GM21390 (cell line): ENCODE measurements at regions not wholly inside any gene's neighbourhood (a gene's known extent, or its start where the extent isn't known, plus 50 kb on each side); places are given as distances from the start of the nearest gene placed in this dataset.
A peak's percentile ranks its signal among the peaks of the same experiment; 100 is the strongest.
"Not testable (repeated sequence)": the region's sequence is repeated elsewhere in the genome, so short reads cannot be mapped to it uniquely, and the experiment has no call there.

Experiments used
- ATAC-seq: cut with Tn5 transposase; IDR thresholded peaks from one replicate; pipeline ENCODE4 v1.9.1; 2021; ENCODE audit not compliant: unreplicated experiment

GRCh38 chr3:144499001-144499930 is 527.6 kb downstream of the DIPK2A start:
- no peak for ATAC-seq

- no peak for ATAC-seq
Measured at GRCh38 chr3:144501467-144501866, 529.8 kb downstream of the DIPK2A start.

DNA sequence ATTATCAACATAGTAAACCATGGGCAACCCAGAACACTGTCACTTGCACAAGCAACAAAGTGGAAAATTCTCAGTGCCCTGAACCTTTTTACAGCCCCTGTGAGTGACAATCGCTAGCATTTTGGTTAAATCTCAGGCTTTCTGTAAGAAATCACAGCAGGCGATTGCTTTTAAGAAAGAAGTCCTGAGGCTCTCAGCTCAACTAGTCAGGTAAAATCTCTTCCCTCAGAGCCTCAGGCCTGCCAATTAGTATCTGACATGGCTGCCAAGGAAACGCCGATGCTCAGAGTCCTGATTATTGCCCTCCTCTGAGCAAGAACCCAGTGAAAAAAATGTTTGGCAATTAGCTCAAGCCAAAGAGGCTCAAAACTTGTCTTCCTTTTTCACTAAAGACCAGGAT is 530.8 kb downstream of the DIPK2A start:
- no peak for ATAC-seq

DNA sequence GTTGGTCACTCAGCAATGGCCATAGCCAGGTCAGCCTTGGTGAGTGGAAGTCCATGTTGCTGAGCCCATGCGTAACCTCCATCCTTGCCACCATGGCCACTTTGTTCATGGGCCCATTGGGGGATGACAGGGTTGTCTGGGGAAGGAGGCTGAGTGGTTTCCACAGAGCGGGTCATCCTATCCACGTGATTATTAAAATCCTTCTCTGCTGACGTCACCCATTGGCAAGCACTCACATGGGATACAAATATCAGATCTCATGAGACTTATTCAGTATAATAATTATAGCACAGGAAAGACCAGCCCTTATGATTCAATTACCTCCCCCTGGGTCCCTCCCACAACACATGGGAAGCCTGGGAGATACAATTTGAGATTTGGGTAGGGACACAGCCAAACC is 534.8 kb downstream of the DIPK2A start:
- not testable (repeated sequence) for ATAC-seq

DNA sequence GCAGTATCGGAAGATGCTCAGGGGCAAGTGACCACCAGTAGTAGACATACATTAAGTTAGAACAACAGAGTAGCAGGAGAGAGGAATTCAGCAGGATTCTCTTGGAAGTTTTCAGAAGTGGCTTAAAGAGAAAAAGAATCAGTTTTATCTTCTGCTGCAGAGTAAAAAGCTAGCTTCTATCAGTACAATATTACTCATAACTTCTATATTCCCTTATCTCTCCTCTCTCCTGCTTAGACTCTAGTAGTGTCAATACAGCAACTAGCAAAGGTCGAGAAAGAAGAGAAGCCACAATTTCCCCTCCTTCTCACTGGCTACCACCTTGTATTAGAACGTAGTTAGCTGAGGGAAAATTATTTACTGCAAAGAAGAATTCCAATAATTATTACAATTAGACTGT is 539.7 kb downstream of the DIPK2A start:
- no peak for ATAC-seq

GRCh38 chr3:144516026-144516425 is 544.4 kb downstream of the DIPK2A start:
- no peak for ATAC-seq

DNA sequence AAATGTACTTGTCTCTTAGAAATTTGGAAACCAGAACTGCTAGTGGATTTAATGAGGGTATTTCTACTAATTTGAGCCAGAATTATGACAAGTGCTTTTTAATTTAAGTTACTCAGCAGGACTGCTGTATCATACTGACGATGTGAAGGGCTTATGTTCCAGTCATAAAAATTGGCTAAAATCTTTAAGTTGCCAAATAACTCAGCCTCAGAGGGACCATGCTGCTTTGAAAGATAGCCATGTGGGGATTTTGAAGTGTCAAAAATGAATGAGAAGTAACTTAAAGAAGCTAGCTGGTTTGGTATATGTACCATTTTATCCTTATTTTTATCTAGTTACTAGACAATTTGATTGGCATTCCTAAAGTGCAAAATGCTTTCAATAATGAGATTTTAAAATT is 545.0 kb downstream of the DIPK2A start:
- no peak for ATAC-seq

GRCh38 chr3:144521131-144521530 is 549.5 kb downstream of the DIPK2A start:
- no peak for ATAC-seq

- no peak for ATAC-seq
Measured at GRCh38 chr3:144522456-144522855, 550.8 kb downstream of the DIPK2A start.

- no peak for ATAC-seq
Measured at GRCh38 chr3:144523396-144523795, 551.8 kb downstream of the DIPK2A start.

DNA sequence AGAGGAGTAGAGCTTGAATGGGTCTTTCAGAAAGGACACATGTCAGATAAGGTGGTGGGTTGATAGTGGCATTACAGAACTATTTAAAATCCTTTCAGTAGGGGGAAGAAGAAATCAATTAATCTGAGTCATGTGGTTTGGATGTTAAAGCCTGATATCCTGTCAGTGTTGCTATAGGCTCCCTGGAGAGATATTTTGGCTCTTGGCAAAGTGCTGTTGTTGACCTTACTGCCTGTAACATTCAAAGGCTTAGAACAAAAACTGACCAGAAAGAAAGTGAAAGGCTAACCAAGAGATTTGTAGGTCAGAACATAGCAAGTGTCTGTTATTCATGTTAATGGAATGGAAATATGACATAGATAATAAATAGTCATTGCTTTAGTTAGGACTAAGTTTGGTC is 552.9 kb downstream of the DIPK2A start:
- no peak for ATAC-seq

DNA sequence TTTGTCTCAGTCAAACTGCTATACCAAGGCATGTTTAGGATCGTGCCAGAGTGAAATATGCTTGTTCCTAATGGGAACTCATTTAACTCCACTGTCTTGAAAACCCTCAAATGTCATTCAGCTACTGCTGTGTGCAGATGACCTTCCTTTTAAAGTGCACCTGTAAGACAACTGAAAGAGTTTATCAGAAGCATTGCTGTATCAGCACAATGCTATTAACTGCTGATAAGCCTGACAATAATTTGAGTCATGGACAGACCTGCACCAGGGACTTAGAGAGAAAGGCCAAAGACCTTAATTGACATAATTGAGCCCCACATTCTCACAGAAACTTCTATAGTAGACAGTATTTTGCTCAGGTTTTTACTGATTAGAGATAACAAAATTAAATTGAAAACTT is 557.9 kb downstream of the DIPK2A start:
- no peak for ATAC-seq

GRCh38 chr3:144544871-144545270 is 573.2 kb downstream of the DIPK2A start:
- ATAC-seq: no peak

DNA sequence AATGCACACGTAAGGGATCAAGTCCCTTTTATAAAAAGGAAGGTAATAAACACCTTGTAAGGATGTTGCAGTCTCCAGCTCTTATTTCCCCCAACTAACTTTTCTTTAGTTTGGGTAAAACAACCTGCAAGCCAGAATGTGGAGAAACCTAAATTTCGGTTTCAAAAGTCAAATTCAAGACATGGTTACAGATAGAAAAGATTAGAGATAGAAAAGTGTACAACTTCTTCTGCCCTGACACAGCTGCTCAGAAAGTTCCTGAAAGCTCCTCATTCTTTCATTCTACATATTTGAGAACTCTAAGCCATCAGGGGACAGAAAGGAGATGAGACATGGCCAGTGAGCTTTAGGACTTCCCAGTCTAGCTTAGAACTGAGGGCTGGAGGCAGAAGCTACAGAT is 574.9 kb downstream of the DIPK2A start:
- no peak for ATAC-seq

DNA sequence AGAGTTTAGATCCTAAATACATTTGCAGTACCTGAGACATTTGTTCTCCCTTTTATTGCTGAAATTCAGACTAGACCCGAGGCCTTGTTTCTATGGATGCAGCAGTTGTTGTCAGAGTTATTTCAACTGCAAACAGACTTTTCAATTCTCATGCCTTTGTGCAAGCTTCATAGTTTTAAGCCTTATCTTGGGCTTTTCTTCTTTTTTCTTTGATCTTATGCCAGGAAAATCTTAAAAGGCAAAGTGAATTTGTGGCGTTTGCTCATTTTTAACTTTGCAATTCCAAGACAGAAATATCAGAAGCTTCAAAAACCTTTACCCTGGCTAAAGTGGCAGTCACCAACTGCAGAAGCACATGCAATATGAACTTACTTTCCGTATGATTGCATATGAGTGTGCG is 576.7 kb downstream of the DIPK2A start:
- no peak for ATAC-seq

GRCh38 chr3:144549166-144549565 is 577.5 kb downstream of the DIPK2A start:
- no peak for ATAC-seq

DNA sequence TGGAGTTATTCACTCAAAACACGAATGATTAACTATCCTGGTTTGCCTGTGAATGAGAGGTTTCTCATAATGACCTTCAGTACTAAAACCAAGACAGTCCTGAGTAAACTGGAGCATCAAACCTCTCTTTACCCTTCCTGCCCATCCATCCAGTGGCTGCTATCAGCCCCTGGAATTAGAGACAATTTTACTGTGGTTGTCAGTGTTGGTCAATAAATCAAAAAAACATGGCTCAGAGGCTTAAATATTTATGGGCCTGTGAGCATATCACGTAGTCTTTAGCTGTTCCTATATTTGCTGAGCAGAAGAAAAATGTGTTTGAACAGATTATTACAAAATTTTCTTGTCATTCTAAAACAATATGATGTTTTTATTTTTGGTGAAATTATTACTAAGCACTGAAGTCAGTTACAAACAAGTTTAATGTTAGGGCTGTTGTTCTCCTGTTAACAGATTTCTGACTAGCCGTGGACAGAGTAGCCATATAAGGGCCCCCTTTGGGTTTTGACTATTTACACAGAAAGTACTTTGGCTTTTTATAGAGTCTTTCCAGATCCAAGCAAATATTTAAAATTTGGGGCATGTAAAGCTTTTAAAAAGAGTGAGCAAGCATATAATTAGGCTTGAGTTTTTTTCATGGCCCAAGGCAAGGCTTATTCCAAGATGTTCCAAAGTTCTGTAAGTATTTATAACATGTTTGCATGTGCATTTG is 580.9 kb downstream of the DIPK2A start:
- no peak for ATAC-seq

DNA sequence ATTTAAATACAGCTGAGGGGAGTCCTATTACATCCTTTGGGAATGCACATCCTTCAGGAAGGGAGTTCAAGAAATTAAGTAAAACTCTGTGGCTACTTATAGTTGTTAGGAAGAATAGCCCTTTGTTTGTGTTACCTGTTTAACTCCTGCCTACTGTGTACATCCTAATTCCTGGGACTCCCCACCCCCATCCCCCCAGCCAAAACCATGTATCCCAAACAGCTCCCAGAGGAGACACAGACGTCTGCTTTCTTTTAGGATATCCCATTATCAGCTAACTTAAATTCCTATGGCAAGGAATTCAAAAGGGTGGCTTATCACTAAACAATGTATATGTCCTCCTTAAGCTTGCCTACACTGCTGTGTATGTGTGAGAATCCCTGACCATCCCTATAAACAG is 581.7 kb downstream of the DIPK2A start:
- no peak for ATAC-seq

DNA sequence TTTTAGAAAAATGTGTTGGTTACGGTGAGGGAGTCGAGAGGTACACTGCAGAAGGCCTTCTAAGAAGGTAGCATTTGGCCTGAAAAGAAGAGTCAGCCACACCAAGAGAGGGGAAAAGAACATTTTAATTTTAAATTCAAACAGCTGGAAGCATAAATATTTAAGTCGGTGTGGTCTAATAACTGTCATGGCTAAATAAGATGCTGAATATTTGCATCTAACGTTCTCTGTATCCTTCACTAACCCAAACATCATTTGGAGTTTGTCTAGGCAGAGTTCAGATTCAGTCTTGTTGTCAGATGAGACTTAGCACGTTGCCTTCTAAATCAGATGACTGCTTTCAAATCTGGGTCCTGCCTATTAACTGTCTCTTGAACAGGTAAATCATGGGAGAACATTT is 583.3 kb downstream of the DIPK2A start:
- ATAC-seq: no peak

DNA sequence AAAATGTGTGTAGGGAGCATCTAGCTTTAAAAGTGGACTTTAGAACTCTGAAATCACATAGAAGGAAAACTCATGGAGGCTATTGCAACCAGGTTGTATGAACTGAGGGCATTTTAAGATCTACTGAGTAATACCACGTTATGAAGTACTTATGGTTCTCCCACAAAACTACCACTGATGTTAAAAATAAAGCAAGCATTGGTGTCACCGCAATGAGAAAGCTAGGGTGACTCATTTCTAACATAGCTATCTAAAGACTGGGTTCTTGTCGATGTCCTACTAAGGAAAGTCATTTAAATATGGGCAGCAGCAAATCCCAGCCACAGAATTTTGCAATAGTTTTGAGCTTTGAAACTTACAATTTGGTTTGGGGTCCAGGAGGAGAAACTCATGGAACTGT is 584.8 kb downstream of the DIPK2A start:
- ATAC-seq: peak; percentile 94

DNA sequence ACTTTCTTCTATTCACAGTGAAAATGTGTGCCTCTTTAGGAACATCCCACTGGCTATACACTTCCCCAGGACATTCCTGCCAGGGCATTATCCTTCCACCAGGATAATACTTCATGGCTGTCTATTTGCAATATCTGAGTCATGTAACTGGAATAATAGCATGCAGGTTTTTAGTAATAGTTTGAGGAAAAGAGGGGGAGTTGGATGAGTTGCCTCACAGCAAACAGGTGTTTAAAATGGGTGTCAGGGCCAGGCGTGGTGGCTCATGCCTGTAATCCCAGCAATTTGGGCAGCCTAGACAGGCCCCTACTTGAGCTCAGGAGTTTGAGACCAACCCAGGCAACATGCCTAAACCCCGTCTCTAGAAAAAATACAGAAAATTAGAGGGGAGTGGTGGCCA is 585.9 kb downstream of the DIPK2A start:
- ATAC-seq: no peak

GRCh38 chr3:144564011-144564410 is 592.4 kb downstream of the DIPK2A start:
- ATAC-seq: no peak
